SKM-1 treated with dmso at 0.1 percent for 144 hours (cell line): ENCODE measurements at regions not wholly inside any gene's neighbourhood (a gene's known extent, or its start where the extent isn't known, plus 50 kb on each side); places are given as distances from the start of the nearest gene placed in this dataset.
"Not testable (repeated sequence)": the region's sequence is repeated elsewhere in the genome, so short reads cannot be mapped to it uniquely, and the experiment has no call there.

Source experiments
- DNase-seq: peaks from one replicate; lab custom pipeline; 2025; ENCODE audit not compliant: unreplicated experiment; lab: John Stamatoyannopoulos, UW

DNA sequence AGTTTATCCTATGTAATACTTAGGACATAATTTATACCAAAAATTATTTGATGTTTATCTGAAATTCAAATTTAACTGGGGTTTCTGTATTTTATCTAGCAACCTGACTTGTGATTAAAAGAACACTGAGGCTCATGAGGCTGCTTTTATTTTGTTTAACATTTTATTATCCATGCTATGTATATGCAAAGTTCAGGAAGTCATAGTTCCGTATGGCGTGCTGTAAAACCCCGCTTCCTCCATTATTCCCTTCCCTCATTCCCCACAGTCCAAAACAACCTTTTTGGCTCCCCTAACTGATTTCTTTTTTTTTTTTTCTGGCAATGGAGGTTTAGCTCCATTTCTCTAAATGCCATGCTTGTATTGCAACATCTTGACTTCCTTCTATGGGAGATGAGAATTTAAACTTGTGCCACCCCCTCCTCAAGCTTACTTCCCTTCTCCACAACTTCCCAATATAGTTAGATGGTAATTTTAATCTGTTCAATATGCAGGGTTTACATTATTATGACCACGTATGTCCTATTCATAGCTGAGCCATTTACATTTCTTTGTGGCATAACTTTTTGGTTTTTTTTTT lies 138.0 kb upstream of the DNAH14 start:
- peak; percentile 83 for DNase-seq

DNA sequence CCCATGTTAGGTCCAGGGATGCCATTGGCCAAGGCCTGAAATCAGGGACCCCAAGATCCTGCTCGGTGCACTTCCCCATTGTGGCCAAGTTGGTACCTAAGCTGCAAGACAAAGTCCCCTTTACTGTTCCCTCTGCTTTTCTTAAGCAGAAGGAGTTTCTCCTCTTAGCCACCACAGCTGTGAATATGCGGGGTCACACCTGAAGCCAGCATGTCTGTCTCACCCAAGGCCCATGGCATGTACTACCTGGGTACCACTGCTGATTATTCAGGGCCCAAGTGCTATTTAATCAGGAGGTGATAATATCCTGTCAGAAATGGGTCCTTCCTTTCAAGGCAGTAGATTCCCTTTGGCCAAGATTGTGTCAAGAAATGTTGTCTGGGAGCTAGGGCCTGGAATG lies 133.9 kb upstream of the DNAH14 start:
- no peak for DNase-seq

DNA sequence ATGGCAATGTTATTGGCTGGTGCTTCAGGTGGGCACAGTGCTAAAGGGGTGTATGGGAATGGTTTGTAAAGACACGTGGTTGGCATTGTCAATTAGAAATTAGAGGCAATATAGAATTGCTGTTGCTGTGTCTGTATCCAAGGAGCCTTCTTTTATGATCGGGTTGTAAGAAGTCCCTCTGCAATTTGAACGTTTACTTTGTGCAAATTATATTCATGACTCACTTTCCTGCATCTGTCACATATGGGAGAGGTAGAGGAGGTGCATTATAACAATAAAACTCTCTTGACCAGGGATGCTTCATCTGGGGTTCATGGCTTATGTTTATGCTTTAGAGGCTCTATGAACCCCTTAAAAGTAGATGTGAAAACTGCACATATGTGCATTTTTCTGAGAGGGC lies 130.4 kb upstream of the DNAH14 start:
- DNase-seq = no peak

DNA sequence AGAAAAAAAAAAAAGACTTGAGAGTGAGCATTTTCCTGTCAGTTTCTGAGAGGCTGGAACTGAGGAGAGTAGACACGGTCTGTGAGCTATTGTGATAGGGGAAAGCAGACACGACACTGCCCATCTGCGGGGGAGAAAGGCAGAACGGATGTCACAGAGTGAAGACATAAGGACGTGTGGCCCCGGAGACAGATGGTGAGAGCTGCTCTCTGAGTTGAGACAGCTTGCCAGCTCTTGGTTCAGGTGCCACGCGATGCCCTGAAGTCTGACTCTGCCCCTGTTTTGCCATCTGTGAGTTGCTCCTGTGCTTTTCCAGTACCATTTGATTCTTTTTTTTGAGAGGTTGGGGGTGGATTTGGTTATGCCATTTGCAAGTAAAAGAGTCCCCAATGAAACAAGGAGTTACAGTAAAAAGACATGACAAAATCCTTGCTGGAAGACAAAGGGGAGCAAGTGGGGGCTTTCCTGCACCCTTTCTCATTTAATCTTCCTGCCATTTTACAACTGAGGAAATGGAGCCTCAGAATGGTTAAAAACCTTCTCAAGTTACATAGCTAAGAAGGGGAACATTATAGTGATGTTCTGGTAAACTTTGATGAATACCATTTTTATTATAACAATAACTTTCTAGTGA lies 128.9 kb upstream of the DNAH14 start:
- no peak for DNase-seq

DNA sequence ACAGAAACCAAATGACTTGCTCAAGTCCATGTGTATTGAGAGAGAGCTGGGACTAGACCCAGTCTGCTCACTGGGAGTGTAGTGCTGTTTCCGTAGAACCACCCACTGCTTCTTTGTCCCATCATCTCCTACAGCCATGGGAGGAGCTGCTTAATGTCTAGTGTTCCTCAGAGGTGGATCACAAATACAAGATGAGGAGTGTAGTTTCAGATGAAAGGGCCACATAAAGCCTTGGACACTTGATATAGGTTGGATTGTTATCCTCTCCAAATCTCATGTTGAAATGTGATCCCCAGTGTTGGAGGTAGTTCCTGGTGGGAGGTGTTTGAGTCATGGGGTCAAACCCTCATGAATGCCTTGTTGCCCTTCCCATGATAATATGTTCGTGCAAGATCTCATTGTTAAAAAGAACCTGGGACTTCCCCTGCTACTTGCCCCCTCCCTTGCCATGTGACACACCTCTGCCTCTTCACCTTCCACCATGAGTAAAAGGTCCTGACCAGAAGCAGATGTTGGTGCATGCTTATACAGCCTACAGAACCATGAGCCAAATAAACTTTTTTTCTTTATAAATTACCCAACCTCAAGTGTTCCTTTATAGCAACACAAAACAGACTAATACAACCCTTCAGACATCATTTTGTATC lies 127.5 kb upstream of the DNAH14 start:
- DNase-seq = no peak

DNA sequence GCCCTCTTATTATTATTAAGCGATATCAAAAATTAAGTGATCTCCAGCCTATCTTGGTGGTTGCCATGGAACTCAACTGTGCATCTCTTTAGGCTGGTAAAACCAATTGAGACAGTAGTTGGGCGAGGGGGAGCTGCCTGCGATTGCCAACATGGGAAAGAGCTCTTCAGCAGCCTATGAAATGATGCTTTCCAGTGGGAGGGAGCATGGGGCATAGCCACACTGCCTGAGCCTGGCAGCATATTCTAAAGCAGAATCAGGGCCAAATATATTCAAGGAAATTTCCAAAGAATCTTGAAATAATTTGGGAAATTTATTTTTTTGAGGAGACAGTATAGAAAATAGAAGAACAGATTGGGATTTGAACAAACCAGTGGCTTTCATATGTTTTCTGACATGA lies 126.9 kb upstream of the DNAH14 start:
- DNase-seq = no peak

DNA sequence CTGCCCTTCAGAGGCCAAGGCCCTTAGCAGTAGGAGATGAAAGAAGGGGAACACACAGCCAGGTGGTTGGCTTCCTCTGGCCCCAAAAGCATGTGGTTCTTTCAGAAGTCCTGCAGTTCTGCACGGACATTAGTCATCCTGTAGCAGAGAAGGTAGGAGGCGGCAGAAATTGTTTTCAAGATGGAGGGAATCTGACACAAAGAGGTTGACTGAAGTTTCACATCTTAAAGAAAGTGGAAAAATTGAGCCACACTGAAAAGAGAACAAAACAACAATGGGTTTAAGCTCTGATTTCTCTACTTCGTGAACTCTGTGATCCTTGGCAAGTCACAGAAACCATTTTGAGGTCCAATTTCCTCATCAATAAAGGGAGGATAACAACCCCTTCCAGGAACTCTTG lies 125.3 kb upstream of the DNAH14 start:
- no peak for DNase-seq

DNA sequence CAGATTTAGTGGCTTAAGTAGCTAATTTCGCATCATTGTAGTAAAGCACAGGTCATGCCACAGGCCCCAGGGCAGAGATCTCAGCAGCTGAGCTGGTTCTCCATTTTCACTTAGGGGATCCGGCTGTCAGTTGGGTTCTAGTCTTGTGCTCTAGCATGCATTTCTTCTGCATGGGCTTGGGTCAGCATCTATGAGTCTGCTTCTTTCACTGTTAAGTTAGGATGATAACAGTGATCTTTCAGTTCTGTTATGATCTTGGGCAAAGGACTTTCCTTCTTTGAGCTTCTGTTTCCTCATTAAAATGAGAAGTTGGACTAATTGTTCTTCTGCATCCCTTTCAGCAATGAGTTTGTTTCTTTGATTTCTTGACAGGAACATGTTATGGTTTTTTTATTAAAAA lies 123.6 kb upstream of the DNAH14 start:
- no peak for DNase-seq

DNA sequence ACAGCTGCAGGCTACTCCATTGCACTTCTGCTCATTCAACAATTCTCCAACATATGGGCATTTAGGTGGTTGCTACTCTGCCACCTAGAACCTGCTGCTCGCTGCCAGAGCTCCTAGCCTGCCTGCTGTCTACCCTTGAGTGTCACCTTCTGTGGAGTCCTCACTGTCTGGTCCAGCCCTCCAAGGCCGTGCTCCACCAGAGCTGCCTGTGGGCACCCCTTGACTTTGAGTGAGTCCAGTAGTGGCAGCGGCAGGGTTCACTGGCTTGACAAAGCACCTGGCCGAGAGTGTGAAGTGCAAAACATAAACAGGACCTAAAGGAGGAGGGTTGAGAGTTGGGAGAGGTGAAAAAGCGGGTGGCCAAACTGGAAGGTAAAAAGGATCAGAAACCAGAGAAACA lies 120.3 kb upstream of the DNAH14 start:
- no peak for DNase-seq

DNA sequence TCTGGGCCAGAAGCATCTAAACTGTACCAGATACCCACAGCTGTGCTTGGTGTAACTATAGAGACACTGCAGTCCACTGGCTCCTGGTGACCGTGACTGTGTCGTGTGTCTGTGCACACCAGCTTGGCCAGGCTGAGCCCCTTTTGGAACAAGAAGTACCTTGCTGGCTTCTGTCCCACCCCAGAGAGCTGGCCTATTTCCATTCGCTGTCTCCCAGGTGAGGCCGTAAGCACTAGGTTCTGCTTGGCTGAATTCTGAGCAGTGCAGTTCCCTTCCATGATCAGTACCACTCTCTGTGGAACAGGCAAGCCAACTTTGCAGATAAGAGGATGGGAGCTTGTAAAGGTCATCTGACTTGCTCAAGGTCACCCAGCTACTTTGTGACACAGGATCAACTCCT lies 119.9 kb upstream of the DNAH14 start:
- DNase-seq = no peak

DNA sequence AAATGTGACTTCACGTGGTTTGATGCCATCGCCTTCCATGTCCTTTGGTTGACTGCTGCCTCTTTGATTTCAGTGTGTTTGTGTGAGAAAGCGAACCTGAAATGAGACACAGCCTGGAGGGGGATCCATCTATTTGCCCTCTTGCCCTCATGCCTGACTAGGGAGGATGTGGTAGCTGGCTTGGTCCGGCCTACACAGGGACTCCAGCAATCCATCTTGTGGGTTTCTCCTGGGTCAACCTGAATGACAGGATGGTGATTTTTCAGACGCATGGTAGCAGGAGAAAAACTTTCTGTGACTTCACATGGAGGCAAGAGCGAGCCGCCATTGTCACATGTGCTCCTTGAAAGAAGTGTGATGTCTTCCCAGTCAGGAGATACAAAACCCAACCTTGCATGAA lies 117.9 kb upstream of the DNAH14 start:
- no peak for DNase-seq

DNA sequence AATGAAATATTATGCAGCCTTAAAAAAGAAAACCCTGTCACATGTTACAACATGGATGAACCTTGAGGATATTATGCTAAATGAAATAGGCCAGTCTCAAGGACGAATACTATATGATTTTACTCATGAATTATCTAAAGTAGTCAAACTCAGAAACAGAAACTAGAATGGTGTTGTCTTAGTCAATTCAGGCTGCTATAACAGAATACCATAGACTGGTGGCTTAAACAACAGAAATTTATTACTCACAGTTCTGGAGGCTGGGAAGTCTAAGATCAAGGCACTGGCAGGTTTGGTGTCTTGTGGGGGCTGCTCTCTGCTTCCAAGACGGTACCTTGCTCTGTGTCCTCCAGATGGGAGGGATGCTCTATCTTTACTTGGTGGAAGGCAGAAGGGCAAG lies 113.8 kb upstream of the DNAH14 start:
- DNase-seq = no peak

DNA sequence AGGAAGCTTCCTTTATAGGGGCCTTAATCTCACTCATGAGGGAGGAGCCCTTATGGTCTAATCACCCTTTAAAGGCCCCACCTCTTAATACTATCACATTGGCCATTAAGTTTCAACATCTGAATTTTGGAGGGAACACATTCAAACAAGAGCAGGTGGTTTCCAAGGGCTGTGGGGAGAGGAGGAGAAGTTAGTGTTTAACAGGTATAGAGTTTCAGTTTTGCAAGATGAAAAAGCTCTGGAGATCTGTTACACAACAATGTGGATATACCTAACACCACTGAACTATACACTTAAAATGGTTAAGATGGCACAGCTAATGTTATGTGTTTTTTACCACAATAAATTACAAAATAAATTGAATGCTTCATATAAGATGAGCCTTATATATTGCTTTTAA lies 113.4 kb upstream of the DNAH14 start:
- DNase-seq = no peak

DNA sequence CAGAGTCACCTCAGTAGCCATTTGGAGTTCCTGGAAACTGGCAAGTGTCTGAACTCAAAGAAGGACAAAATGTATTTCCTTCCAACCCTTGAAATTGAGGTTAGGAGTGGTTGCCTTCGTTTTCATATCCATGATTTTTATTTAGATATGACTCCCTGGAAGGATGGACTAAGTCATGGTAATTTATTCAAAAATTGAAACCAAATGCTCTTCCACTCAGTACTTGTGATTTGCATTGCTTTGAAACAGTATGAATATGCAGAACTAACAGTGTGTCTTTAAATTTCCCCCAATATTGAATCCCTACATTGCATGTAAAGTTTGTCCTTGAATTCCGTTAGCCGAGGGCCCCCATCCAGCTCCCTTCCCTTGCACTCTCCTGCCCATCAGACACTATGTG lies 112.1 kb upstream of the DNAH14 start:
- DNase-seq = no peak

DNA sequence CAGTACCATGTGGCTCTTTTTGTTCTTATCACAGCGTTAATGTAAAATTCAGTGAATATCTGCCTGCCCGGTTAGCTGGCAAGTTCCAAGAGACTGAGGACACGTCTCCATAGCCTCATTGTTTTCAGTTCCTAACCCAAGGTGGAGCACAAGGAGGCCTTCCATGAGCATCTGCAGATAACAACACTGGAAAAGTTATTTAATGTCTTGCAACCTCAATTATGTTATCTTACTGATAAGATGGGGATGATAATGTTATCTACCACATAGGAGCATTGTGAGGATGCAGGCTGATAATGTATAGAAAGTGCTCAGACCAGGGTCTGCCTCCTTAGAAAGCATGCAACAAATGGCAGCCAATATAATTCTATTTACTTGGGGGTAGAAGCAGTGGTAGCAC lies 109.6 kb upstream of the DNAH14 start:
- DNase-seq = no peak

DNA sequence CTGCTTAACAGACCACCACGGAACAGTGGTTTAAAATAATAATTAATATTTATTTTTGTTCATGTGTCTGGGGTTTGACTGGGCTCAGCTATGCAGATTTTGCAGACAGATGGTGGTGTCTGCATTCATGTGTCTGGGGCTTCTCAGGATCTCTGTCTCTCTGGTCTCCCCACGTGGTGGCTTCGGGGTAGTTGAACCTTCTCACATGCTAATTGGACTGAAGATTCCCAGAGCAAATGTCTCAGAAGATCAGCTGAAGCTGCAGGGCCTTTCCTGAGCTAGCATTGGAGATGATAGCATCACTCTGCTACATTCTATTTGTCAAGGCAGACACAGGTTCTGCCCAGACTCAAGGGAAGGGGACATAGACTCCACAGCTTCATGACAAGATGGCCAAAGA lies 109.1 kb upstream of the DNAH14 start:
- DNase-seq = no peak

DNA sequence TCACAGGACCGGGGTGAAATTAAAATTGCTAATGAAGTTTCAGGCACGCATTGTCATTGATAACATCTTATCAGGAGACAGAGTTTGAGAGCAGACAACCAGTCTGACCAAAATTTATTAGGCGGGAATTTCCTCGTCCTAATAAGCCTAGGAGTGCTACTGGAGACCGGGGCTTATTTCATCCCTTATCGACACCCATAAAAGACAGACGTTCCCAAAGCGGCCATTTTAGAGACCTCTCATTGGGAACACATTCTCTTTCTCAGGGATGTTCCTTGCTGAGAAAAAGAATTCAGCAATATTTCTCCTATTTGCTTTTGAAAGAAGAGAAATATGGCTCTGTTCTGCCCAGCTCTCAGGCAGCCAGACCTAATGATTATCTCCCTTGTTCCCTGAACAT lies 107.7 kb upstream of the DNAH14 start:
- DNase-seq = not testable (repeated sequence)

DNA sequence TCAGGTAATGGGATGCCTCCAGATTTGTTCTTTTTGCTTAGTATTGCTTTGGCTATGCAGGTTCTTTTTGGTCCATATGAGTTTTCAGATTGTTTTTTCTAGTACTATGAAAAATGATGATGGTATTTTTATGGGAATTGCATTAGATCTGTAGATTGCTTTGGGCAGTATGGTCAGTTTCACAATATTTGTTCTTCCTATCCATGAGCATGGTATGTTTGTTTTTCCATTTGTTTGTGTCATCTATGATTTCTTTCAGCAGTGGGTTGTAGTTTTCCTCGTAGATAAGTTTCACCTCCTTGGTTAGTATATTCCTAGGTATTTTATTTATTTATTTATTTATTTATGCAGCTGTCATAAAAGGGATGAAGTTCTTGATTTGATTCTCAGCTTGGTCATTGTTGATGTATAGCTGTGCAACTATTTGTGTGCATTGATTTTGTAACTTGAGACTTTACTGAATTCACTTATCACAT lies 103.9 kb upstream of the DNAH14 start:
- DNase-seq = no peak

DNA sequence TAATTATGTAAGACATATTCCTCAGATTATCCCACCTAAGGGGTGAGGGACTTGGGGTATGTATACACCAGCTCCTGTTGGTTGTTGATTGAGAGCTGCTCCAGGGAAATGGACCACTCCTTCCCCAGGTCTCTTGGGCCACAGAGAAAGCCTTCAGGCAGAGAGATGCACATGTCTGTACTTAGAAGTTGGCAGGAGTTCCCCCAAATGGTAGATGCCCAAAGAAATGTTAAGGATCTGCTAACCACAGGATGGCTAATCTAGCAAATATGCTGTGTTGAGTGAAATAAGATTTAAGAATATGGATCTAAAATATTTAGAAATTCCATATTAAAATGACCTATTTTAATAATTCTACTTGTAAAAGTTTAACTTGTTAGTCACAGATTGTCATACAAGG lies 100.8 kb upstream of the DNAH14 start:
- no peak for DNase-seq

DNA sequence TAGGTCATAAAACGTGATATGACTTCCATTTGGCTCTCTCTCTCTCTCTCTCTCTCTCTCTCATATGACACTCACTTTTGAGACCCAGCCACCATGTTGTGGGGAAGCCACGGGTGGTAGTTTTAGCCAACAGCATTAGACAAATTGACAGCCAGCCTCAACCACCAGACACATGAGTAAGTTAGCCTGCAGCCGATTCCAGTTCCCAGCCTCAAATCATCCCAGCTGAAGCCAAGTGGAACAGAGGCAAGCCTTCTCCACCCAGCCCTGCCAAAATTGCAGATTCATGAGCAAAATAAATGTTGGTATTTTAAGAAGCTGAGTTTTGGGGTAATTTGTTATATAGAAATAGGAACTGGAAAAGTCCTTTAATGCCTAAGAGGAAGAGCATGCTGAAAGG lies 98.0 kb upstream of the DNAH14 start:
- DNase-seq = no peak

DNA sequence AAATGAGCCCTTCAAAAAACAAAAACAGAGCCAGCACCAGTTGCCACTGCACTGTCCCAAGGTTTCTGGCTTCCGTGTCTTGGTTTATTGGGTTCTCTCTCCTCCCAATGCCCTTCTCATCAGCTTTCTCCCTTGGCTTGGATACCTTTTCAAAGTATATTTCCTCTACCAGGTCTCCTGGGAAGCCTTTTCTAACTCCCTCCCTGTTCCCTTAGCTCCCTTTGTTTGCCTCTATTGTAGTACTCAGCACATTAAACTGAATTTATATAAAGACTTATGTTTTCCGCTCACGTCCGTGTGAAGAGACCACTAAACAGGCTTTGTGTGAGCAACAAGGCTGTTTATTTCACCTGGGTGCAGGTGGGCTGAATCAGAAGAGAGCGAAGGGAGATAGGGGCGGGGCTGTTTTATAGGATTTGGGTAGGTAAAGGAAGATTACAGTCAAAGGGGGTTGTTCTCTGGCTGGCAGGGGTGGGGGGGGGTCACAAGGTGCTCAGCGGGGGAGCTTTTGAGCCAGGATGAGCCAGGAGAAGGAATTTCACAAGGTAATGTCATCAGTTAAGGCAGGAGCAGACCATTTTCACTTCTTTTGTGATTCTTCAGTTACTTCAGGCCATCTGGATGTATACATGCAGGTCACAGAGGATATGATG lies 89.7 kb upstream of the DNAH14 start:
- not testable (repeated sequence) for DNase-seq

DNA sequence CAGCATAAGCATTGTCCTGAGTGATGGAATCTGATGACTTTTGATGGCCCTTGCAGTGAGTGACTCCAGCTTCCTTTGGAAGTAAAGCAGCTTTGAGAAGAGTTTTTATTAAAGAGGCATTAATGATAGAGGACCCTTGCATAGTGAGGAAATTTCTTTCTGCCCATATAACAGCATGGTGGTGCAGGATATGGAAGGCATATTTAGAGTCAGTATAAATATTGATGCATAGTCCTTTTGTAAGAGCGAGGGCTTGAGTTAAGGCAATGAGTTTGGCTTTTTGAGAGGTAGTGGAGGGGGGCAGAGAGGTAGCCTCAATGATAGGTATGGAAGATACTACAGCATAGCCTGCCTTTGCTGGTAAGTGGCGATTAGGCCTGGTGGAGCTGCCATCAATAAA lies 87.7 kb upstream of the DNAH14 start:
- not testable (repeated sequence) for DNase-seq
